Gastrocnemius medialis (tissue), 4 donors: ENCODE measurements at regions not wholly inside any gene's neighbourhood (a gene's known extent, or its start where the extent isn't known, plus 50 kb on each side); places are given as distances from the start of the nearest gene placed in this dataset.
A peak's percentile ranks its signal among the peaks of the same experiment; 100 is the strongest.

Experiments
- ATAC-seq, 2 donors: fragments of 150-250 bp; one replicate each; pipeline ENCODE4 v1.9.1; 2016
- DNase-seq, 2 donors: peaks; one replicate each; pipeline ENCODE4 v3.0.0-alpha.2; 2019
- H3K27ac ChIP-seq, 4 donors: fragments of 200-600 bp; sonication (generic); 1 replicate in 1 of 4; 2 replicates in 3 of 4; pipeline ENCODE4 v1.5.1; 2016 to 2018; ENCODE audit warnings: mild to moderate bottlenecking in 2 of 4, moderate library complexity in 1 of 4
- H3K27me3 ChIP-seq, 3 donors: fragments of 200-600 bp; sonication (generic) in 2 of 3; 1 replicate in 1 of 3; 2 replicates in 2 of 3; pipeline versions ENCODE4 v1.5.1 to v1.6.0; 2016 to 2019; ENCODE audit warnings: mild to moderate bottlenecking in 1 of 3, moderate library complexity in 1 of 3
- H3K36me3 ChIP-seq, 2 donors: fragments of 200-600 bp; sonication (generic) in 1 of 2; one replicate each; pipeline ENCODE4 v1.5.1; 2017 to 2018
- H3K4me1 ChIP-seq, 2 donors: fragments of 200-600 bp; sonication (generic) in 1 of 2; one replicate each; pipeline ENCODE4 v1.5.1; 2016 to 2017; ENCODE audit warnings: mild to moderate bottlenecking in 2 of 2
- H3K4me3 ChIP-seq, 4 donors: fragments of 200-600 bp; sonication (generic) in 3 of 4; 1 replicate in 1 of 4; 2 replicates in 3 of 4; pipeline ENCODE4 v1.5.1; 2016 to 2019; ENCODE audit warnings: mild to moderate bottlenecking in 2 of 4
- H3K9me3 ChIP-seq, 3 donors: fragments of 200-600 bp; sonication (generic) in 2 of 3; 1 replicate in 1 of 3; 2 replicates in 2 of 3; pipeline ENCODE4 v1.5.1; 2016 to 2019
- POLR2A ChIP-seq, 2 donors: fragments of 450-650 bp; IDR thresholded peaks; one replicate each; pipeline ENCODE4 v1.6.1; 2017; ENCODE audit warnings: antibody characterized with exemption in 2 of 2, mild to moderate bottlenecking in 2 of 2, moderate library complexity in 2 of 2
- in situ Hi-C, 4 donors: fragments of 200-750 bp; cut with MboI; loops; one replicate each; pipeline versions ENCODE4 v1.15.0 to v1.8.0; 2017; ENCODE audit warnings: low sequenced_read_pairs in 4 of 4
- intact Hi-C: fragments of 100-400 bp; cut with DNase I; formaldehyde crosslinking; loops from one replicate; pipeline ENCODE4 v1.15.1; 2023; ENCODE audit warnings: low total_unique reads
- TF ChIP-seq, protein P1 (sequence below), 5 experiments: fragments of 450-650 bp in 3 of 5; fragments of 200-600 bp in 2 of 5; sonication (generic) in 2 of 5; IDR thresholded peaks in 4 of 5; conservative IDR thresholded peaks in 1 of 5; 1 replicate in 4 of 5; 2 replicates in 1 of 5; pipeline ENCODE4 v1.5.1; 2016 to 2019; ENCODE audit warnings: antibody characterized with exemption in 5 of 5, mild to moderate bottlenecking in 3 of 5, moderate library complexity in 3 of 5

DNA sequence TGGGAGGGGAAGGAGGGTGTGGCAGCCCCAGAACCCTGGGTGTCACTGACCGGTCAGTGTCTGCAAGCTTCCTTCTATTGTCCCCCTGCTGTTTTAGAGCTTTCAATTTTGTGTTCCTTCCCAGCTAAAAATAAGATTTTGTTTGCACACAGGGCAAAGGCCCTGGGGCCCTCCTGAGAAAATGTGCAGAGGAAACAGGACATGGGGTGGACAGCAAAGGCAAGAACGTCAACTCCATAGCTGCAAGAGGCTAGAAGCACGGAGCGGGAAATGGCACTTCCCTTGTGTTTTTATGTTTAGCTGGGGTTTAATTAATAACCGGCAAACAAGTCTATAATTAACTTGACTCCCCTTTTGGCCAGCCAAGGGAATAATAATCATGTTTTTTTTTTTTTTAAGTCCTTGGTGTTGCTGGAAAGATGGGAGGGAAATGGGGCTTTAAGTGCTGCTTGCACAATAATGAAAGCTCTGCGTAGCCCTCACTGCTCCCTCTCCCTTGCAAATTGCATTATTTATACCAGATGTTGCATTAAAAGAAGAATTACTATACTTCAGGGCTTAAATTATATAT, 261.4 kb upstream of the USP24 start:
- Histone ChIP-seq H3K4me1 (no peaks in the 10 kb centered on the region), H3K27me3 (no peaks in the 10 kb centered on the region), H3K9me3 (no peaks in the 10 kb centered on the region), H3K4me3 (no peak overlapping the region), H3K27ac (peak overlapping the region in 1 of 4 donors; percentile 41), H3K36me3 (no peaks in the 10 kb centered on the region)
- in situ Hi-C loops (no loop called here), intact Hi-C loops (no loop called here)
- DNase-seq = peak in 1 of 2 donors; percentile 4
- TF ChIP-seq, protein P1, sequence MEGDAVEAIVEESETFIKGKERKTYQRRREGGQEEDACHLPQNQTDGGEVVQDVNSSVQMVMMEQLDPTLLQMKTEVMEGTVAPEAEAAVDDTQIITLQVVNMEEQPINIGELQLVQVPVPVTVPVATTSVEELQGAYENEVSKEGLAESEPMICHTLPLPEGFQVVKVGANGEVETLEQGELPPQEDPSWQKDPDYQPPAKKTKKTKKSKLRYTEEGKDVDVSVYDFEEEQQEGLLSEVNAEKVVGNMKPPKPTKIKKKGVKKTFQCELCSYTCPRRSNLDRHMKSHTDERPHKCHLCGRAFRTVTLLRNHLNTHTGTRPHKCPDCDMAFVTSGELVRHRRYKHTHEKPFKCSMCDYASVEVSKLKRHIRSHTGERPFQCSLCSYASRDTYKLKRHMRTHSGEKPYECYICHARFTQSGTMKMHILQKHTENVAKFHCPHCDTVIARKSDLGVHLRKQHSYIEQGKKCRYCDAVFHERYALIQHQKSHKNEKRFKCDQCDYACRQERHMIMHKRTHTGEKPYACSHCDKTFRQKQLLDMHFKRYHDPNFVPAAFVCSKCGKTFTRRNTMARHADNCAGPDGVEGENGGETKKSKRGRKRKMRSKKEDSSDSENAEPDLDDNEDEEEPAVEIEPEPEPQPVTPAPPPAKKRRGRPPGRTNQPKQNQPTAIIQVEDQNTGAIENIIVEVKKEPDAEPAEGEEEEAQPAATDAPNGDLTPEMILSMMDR (IDR thresholded peaks at IDR 0.05 in 4 of 5, conservative IDR thresholded peaks at IDR 0.05 in 1 of 5) = no peak
- TF ChIP-seq POLR2A (IDR thresholded peaks at IDR 0.05) = no peak
- no peak for ATAC-seq

DNA sequence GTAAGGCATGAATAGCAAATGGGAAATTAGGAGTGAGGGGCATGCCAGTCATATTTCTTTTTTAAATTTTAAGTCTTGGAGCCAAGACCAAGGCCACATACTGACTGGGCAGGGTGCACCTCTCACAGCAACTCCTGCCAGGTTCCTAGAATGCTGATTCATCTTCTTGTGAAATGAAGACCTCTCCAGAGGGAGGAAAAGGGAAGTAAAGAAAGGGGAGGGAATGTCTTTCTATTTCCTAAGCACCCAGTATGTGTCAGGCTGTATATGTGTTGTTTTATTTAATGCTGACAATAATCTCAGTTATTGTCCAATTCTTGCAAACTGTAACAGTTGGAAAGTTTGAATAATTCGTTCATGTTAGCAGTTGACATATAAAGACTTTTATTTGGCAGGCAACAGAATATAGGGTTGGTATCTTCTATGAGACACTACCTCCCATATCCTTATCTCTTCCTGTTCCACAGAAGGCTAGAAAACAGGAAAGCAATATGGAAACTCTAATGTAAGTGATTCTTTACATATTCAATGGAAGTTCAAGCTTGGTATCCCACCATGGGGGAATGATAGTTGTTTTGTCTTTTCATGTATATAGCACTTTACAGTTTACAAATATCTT, 259.1 kb upstream of the USP24 start:
- TF ChIP-seq, protein P1 (IDR thresholded peaks at IDR 0.05 in 4 of 5, conservative IDR thresholded peaks at IDR 0.05 in 1 of 5) = no peak
- TF ChIP-seq POLR2A (IDR thresholded peaks at IDR 0.05) = no peak
- Histone ChIP-seq H3K4me1 (no peaks in the 10 kb centered on the region), H3K27me3 (no peaks in the 10 kb centered on the region), H3K9me3 (no peaks in the 10 kb centered on the region), H3K4me3 (no peak overlapping the region), H3K27ac (no peak overlapping the region), H3K36me3 (no peaks in the 10 kb centered on the region)
- intact Hi-C loops = no loop called here
- in situ Hi-C loops = loop anchor here in 1 of 4 donors (25.0 kb wide), 1 partner anchor 1113 kb away; the partner anchor contains the start of gene PLPP3
- DNase-seq = no peak
- ATAC-seq = peak in 1 of 2 donors; percentile 53

DNA sequence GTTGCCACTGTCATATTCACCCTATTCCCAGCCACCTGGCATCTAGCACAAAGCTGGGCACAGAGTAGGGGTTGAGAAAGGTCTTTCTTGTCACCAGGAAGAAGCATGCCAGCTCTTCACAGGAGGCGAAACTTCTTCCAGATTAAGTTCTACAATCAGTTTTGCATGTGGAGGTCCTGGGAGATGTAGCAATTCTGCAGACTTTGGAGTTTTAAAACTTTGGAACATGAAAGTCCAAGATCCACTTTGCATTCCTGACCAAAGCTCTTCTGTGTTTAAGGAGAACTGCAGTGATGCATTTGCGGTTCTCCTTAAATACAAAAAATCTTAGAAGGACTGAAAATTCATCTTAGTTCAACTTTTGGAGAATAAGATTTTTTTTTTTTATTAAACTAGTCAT, 258.5 kb upstream of the USP24 start:
- Histone ChIP-seq H3K9me3 (no peaks in the 10 kb centered on the region), H3K4me3 (no peak overlapping the region), H3K27me3 (no peaks in the 10 kb centered on the region), H3K27ac (no peak overlapping the region), H3K4me1 (no peaks in the 10 kb centered on the region), H3K36me3 (no peaks in the 10 kb centered on the region)
- in situ Hi-C loops (loop anchor here in 1 of 4 donors (25.0 kb wide), 1 partner anchor 1114 kb away; the partner anchor contains the start of gene PLPP3), intact Hi-C loops (no loop called here)
- TF ChIP-seq POLR2A (IDR thresholded peaks at IDR 0.05) = no peak
- TF ChIP-seq, protein P1 (IDR thresholded peaks at IDR 0.05 in 4 of 5, conservative IDR thresholded peaks at IDR 0.05 in 1 of 5) = no peak
- no peak for ATAC-seq
- DNase-seq = no peak

DNA sequence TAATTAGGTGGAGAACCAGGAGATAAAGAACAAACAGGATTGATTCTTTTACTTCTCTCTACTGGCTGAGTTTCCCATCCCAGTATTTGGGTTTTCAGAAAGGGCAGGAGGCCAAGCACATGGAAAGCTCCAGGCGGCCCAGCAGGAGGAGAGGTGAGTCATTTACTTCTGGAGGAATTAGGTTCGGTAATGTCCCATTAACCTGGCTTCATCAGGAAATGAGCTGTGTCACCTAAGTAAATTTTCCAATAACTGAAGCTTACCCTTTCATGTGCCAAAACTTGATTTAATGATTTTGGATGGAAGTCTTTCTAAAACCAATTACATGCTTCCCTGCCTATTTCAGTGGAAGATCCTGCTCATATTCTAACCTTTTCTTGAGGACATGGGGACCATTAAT, 257.6 kb upstream of the USP24 start:
- H3K4me1 ChIP-seq = no peaks in the 10 kb centered on the region
- no peak overlapping the region for H3K27ac ChIP-seq
- H3K36me3 ChIP-seq = no peaks in the 10 kb centered on the region
- no peak for DNase-seq
- in situ Hi-C loops (loop anchor here in 1 of 4 donors (25.0 kb wide), 1 partner anchor 1115 kb away; the partner anchor contains the start of gene PLPP3), intact Hi-C loops (no loop called here)
- no peak for TF ChIP-seq POLR2A (IDR thresholded peaks at IDR 0.05)
- TF ChIP-seq, protein P1 (IDR thresholded peaks at IDR 0.05 in 4 of 5, conservative IDR thresholded peaks at IDR 0.05 in 1 of 5) = no peak
- no peak for ATAC-seq
- no peaks in the 10 kb centered on the region for H3K27me3 ChIP-seq
- H3K4me3 ChIP-seq = no peak overlapping the region
- no peaks in the 10 kb centered on the region for H3K9me3 ChIP-seq
